ENCODE measurements at regions not wholly inside any gene's neighbourhood (a gene's known extent, or its start where the extent isn't known, plus 50 kb on each side); places are given as distances from the start of the nearest gene placed in this dataset.

DNA sequence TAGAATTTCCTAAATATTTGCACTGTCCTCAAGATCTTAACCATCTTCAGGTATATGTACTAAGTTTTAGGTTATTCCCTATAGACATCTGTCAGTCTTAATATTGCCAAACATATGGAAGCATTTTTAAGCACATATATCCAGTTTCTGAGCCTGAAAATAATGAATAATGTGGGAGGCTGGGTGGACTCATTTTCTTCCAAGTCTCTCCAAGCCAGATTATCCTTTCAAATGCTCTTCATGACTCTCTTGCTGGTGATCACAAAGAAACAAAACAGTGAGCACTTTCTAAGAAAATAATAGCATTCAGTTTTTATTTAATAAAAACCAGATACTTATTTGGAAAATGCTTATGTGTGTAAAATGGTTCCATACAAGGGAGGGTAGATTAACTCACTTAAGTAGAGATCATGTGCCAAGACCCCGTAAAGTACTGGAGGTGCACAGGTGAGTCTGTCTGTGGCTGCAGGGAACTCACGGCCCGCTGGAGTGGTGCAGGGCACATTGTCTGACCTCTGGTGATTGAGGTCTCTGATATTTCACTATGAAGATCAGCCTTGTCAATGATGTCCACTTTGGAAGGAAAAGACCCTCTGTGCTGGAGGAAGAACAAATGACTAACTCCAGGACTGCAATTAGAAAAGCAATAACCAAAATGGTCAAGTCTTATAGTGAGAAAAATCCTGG, 161.6 kb downstream of the TMEM18 start:
- H3K4me3 Mint-ChIP-seq, result no peak overlapping the region
- no peak for TF ChIP-seq CTCF (IDR thresholded peaks at IDR 0.05)
- DNase-seq, result no peak
- H3K9me3 Mint-ChIP-seq, result peaks cover 8% of the 10 kb centered on the region
- H3K27ac Mint-ChIP-seq, result no peak overlapping the region
- H3K4me1 Mint-ChIP-seq, result peaks cover 16% of the 10 kb centered on the region
- no peaks in the 10 kb centered on the region for H3K36me3 Mint-ChIP-seq (ENCODE audit: low read depth)
- H3K27me3 Mint-ChIP-seq (ENCODE audit: low read depth, poor library complexity), result peaks cover 2% of the 10 kb centered on the region

GRCh38 chr2:513981-514706, 163.1 kb downstream of the TMEM18 start:
- DNase-seq, result no peak
- Mint-ChIP-seq H3K4me1 (peaks cover 12% of the 10 kb centered on the region), H3K9me3 (peaks cover 14% of the 10 kb centered on the region), H3K27me3 (ENCODE audit: low read depth, poor library complexity) (peaks cover 5% of the 10 kb centered on the region), H3K4me3 (no peak overlapping the region), H3K36me3 (ENCODE audit: low read depth) (no peaks in the 10 kb centered on the region), H3K27ac (no peak overlapping the region)
- no peak for TF ChIP-seq CTCF (IDR thresholded peaks at IDR 0.05)

GRCh38 chr2:510839-511238, 166.4 kb downstream of the TMEM18 start:
- Mint-ChIP-seq H3K27ac (no peak overlapping the region), H3K36me3 (ENCODE audit: low read depth) (no peaks in the 10 kb centered on the region), H3K4me3 (no peak overlapping the region), H3K27me3 (ENCODE audit: low read depth, poor library complexity) (peaks cover 8% of the 10 kb centered on the region), H3K9me3 (peaks cover 14% of the 10 kb centered on the region), H3K4me1 (peaks cover 19% of the 10 kb centered on the region)
- TF ChIP-seq CTCF (IDR thresholded peaks at IDR 0.05), result no peak
- no peak for DNase-seq

GRCh38 chr2:509888-510287, 167.3 kb downstream of the TMEM18 start:
- TF ChIP-seq CTCF (IDR thresholded peaks at IDR 0.05), result no peak
- Mint-ChIP-seq H3K27me3 (ENCODE audit: low read depth, poor library complexity) (peaks cover 8% of the 10 kb centered on the region), H3K36me3 (ENCODE audit: low read depth) (no peaks in the 10 kb centered on the region), H3K4me1 (peaks cover 20% of the 10 kb centered on the region), H3K27ac (peak overlapping the region; percentile 53), H3K9me3 (peaks cover 14% of the 10 kb centered on the region), H3K4me3 (no peak overlapping the region)
- DNase-seq, result no peak

- no peak overlapping the region for H3K4me3 Mint-ChIP-seq
- H3K9me3 Mint-ChIP-seq, result peaks cover 14% of the 10 kb centered on the region
- H3K36me3 Mint-ChIP-seq (ENCODE audit: low read depth), result no peaks in the 10 kb centered on the region
- no peak overlapping the region for H3K27ac Mint-ChIP-seq
- TF ChIP-seq CTCF (IDR thresholded peaks at IDR 0.05), result no peak
- DNase-seq, result no peak
- H3K27me3 Mint-ChIP-seq (ENCODE audit: low read depth, poor library complexity), result peaks cover 8% of the 10 kb centered on the region
- peaks cover 15% of the 10 kb centered on the region for H3K4me1 Mint-ChIP-seq
Observed at GRCh38 chr2:508121-508520, 169.1 kb downstream of the TMEM18 start.

GRCh38 chr2:506866-507265, 170.3 kb downstream of the TMEM18 start:
- Mint-ChIP-seq H3K27ac (no peak overlapping the region), H3K4me1 (peaks cover 15% of the 10 kb centered on the region), H3K4me3 (no peak overlapping the region), H3K36me3 (ENCODE audit: low read depth) (no peaks in the 10 kb centered on the region), H3K9me3 (peaks cover 18% of the 10 kb centered on the region), H3K27me3 (ENCODE audit: low read depth, poor library complexity) (peaks cover 8% of the 10 kb centered on the region)
- DNase-seq, result no peak
- no peak for TF ChIP-seq CTCF (IDR thresholded peaks at IDR 0.05)

Data from nephron progenitor cell (in vitro differentiated cells).